Uterus (tissue), 2 donors: ENCODE measurements at regions not wholly inside any gene's neighbourhood (a gene's known extent, or its start where the extent isn't known, plus 50 kb on each side); places are given as distances from the start of the nearest gene placed in this dataset.

ENCODE experiments used
- POLR2A ChIP-seq, 2 donors: fragments of 450-650 bp; IDR thresholded peaks; one replicate each; pipeline ENCODE4 v1.6.1; 2016; ENCODE audit warnings: antibody characterized with exemption in 2 of 2, mild to moderate bottlenecking in 1 of 2, moderate library complexity in 1 of 2
- TF ChIP-seq, protein P1 (sequence below), 4 experiments: fragments of 200-600 bp in 2 of 4; fragments of 450-650 bp in 2 of 4; sonication (generic) in 2 of 4; IDR thresholded peaks; one replicate each; pipeline ENCODE4 v1.5.1; 2016 to 2019; ENCODE audit warnings: antibody characterized with exemption in 4 of 4, mild to moderate bottlenecking in 2 of 4, moderate library complexity in 1 of 4

DNA sequence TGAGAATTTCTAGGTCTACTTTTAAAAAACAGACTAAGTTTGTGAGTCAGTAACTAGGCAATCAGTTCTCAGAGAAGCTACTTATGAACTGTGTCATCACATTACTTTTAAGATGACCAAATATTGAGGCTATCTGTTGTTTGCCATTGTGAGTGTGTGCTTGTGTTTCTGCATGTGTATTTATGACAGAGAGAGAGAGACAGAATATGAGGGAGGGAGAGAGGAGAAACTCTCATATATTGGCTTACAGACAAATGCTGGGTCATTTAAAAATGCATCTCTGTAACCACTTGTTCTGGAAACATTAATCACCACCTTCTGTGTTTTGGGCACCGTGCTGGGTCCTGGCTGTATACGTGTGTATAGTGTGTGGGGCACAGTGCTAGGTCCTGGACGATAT lies 161.5 kb upstream of the FRMD6 start:
- TF ChIP-seq, protein P1, sequence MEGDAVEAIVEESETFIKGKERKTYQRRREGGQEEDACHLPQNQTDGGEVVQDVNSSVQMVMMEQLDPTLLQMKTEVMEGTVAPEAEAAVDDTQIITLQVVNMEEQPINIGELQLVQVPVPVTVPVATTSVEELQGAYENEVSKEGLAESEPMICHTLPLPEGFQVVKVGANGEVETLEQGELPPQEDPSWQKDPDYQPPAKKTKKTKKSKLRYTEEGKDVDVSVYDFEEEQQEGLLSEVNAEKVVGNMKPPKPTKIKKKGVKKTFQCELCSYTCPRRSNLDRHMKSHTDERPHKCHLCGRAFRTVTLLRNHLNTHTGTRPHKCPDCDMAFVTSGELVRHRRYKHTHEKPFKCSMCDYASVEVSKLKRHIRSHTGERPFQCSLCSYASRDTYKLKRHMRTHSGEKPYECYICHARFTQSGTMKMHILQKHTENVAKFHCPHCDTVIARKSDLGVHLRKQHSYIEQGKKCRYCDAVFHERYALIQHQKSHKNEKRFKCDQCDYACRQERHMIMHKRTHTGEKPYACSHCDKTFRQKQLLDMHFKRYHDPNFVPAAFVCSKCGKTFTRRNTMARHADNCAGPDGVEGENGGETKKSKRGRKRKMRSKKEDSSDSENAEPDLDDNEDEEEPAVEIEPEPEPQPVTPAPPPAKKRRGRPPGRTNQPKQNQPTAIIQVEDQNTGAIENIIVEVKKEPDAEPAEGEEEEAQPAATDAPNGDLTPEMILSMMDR (IDR thresholded peaks at IDR 0.05) = no peak
- TF ChIP-seq POLR2A (IDR thresholded peaks at IDR 0.05) = no peak
